C4-2B (cell line): ENCODE measurements at regions not wholly inside any gene's neighbourhood (a gene's known extent, or its start where the extent isn't known, plus 50 kb on each side); places are given as distances from the start of the nearest gene placed in this dataset.

Experiments
- H3K27ac ChIP-seq: fragments of 450-650 bp; 2 replicates; pipeline ENCODE4 v1.5.1; 2017
- CTCF ChIP-seq: fragments of 450-650 bp; conservative IDR thresholded peaks from 2 replicates; pipeline ENCODE4 v1.5.1; 2017; ENCODE audit warnings: mild to moderate bottlenecking
- ZFX ChIP-seq: fragments of 450-650 bp; IDR thresholded peaks from 2 replicates; pipeline ENCODE4 v1.6.1; 2017

- no peak overlapping the region for H3K27ac ChIP-seq
- TF ChIP-seq ZFX = no peak
- no peak for TF ChIP-seq CTCF
Observed at GRCh38 chr3:161567577-161568361, 71.2 kb downstream of the OTOL1 start.

DNA sequence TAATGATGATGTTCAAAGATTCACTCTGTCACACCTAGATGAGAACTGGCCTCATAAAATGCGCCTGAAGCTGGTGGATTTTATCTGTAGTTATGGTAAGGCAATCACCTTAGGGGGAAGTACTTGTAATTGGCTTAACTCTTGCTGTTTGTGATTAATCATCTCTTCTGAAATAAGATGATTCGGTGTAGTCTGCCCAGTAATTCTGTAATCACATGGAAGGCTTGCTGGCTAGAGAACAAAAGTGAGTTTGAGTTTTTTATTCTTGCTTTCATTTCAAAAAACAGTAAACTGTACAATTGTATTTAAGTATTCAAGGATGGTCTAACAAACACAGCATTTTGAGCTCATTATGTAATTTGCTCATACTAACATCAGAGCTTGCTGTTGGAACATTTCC, 72.1 kb downstream of the OTOL1 start:
- TF ChIP-seq CTCF (no peak), ZFX (no peak)
- H3K27ac ChIP-seq = no peak overlapping the region

- H3K27ac ChIP-seq = no peak overlapping the region
- no peak for TF ChIP-seq ZFX
- TF ChIP-seq CTCF = no peak
Observed at GRCh38 chr3:161571951-161572350, 75.3 kb downstream of the OTOL1 start.

DNA sequence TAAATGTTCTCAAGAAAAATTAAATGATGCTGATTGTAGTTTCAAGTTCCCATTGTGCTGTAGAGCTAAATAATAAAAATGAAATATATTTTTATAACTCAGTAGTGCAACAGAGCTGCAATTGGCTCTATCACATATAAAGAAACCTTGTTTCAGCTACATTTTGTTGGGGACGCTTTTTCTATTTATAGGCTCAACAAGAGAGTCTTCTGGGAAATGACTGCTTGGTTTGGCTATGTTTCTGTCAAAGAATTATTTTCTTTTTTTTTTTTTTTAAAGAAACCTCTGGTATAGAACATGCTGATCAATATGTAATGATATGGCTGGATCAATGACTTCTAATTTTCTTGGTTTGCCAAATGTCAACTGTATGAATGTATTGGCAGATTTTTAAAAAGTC, 76.5 kb downstream of the OTOL1 start:
- TF ChIP-seq ZFX (no peak), CTCF (no peak)
- H3K27ac ChIP-seq = no peak overlapping the region

- TF ChIP-seq CTCF (no peak), ZFX (no peak)
Observed at GRCh38 chr3:161575901-161576300, 79.3 kb downstream of the OTOL1 start.

DNA sequence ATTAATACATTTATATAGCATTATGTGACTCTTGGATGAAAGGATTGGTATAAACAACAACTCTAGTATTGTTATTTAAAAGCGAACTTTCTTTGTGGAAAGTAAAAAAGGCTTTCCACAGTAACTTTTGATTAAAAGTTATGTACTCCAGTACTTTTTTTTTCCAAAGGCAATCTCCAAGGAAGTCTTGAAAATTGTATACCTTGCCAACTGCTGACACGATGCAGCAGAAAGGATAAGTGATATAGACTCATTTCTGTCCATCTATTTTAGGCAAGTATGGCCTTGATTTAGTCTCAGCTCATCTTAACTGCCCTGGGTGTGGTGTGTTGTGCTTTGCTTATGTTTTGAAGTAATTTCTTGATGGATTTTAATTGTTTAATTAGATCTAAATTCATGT, 79.7 kb downstream of the OTOL1 start:
- TF ChIP-seq CTCF (no peak), ZFX (no peak)
- no peak overlapping the region for H3K27ac ChIP-seq

More at GRCh38 chr3:161575901-161576300, 79.3 kb downstream of the OTOL1 start:
- H3K27ac ChIP-seq = no peak overlapping the region

GRCh38 chr3:161576714-161577510, 80.3 kb downstream of the OTOL1 start:
- no peak for TF ChIP-seq ZFX
- TF ChIP-seq CTCF = no peak
- no peak overlapping the region for H3K27ac ChIP-seq
